HG03571 (cell line): ENCODE measurements at regions not wholly inside any gene's neighbourhood (a gene's known extent, or its start where the extent isn't known, plus 50 kb on each side); places are given as distances from the start of the nearest gene placed in this dataset.

Source experiments
- ATAC-seq: cut with Tn5 transposase; IDR thresholded peaks from one replicate; pipeline ENCODE4 v1.9.1; 2021; ENCODE audit not compliant: unreplicated experiment

DNA sequence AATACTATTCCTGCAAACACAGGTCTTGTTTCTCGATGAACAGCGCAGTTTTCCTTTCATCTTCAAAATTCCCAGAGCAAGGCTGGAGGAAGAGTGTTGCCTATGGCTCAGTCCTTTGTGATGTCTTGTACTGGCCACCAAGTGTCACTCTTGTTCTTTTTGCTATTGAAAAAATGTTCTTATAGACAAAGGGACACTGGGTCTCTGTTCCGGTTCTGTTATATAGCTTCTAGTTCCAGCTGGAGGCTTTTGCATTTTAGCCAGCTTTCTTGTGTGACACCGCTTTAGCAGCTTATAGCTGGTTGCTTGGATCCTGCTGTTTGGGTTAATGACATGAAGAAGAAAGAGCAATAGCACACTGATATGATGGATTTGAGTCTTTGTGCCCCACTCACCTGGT is 343.7 kb upstream of the KCNN2 start:
- no peak for ATAC-seq

DNA sequence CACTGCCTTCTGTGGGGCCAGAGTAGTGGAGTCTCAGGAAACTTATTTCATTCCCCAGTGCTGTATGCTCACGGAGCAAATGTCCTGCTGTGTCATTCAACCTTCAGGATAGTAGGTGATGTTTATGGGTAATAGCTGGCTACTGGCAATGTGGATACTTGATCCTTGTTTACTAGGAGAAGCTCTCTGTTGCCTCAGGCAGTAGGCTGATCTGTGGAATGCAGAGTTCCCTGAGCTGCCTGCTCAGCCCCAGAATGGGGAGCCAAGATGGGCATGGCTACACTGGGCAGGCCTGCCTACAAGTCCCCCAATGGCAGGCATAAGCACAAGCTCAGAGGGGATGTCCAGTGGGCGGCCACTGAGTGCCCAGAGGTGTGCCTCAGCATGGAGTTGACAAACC is 323.1 kb upstream of the KCNN2 start:
- no peak for ATAC-seq

DNA sequence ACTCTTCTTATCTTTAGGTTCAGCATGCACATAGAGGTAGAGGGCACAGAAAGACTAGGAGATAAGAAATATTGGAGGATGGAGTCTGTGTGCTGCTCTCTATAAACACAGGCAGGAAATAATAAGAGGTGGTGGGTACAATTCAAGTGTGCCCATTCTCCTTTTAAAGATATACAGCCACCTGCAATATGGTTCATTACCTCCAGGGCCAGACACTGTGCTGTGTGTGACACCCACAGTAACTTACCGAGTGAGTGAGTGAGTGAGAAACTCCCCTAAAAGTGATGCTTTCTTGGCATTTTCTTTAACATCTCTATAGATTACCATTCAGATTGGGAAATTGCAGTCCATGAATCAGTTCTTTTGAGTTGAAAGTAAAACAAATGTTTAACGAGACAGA is 311.8 kb upstream of the KCNN2 start:
- ATAC-seq: no peak

DNA sequence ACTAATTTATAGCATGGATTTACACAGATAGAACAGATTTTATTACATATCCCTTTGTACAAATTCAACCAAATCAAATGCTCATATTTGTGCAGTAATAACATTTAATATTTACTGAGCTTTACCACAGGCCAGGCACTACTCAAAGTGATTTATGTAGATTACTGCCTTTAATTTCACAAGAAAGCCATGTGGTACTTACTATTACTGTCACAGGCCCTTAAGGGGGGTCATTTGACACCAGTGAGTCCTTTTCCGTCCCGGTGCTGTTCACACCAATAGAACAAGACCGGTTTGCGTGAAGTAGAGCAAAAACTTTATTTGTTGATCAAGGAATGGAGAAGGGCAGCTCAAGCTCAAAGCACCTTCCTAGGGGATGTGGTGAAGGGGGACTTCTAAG is 308.5 kb upstream of the KCNN2 start:
- ATAC-seq: no peak

DNA sequence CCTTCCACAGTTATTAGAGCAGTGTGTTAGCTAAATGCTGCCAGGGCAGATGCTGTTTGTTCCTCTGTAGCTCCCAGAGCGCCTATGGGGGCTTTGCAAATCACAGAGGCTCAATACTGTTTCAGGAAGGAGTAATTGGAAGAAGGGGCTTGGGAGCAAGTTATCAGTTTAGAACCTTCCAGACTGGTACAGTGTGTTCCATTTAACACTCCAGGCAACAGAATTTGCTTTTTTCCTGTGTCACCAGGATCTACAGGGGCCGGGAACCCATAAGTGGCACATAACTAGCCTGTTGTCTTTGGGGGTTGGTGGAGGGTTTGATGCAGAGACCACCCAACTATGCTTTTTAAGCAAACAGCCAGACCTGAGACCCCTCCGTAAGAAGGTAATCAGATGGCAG is 307.3 kb upstream of the KCNN2 start:
- no peak for ATAC-seq

DNA sequence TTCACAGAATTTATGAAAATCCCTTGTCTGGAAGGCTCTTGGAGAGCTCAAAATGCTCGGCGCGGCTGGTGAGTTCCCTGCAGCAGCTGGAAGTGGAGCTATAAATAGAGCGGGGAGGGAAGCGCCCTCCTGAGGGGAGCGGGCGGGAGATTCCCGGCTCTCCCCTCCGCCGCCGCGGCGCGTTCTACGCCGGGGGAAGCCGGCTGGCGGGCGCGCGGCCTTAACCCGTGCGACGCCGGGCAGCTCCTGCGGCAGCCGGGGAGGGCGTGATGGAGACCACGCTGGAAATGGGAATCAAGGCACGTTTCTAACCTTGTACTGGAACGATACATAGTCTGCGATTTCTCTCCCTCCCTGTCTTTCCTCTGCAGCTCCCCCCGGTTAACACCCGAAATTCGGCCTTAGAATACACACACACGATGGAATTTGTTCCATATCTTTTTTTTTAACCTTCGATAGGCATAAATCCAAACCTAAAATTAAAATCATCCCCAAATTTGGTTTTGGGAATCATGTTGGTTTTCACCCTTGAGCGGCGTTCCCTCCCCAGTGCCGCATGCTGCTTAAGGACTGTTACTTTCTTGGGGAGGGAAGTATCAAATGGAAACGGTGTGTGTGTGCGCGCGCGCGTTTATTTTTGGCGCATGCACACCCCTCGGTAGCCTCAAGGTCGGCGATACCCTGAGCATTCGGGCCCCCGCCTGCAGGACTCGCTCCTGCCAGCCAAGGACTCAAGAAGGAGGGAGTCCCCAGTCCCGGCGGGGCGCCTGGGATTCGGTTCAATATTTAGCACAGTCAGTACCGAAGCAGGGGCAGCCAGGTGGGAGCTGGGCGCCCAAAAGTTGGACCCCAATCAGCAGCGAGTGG is 306.3 kb upstream of the KCNN2 start:
- ATAC-seq: no peak

DNA sequence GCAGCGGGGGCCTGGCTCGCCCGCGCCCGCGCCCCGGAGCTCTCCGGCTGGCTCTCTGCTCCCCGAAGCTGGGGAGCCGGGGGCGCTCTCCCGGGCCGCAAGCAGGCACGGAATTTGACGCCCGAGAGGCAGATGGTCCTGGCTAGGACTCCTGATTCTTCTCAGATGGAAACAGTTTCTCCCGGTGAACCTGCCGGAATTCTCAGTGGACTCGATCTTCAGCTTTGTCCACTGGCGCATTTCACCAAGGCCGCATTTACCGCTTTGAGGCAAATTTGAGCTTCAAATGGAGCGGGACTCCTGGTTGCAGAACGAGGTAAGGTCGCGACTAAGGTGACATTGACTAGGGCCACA is 305.7 kb upstream of the KCNN2 start:
- ATAC-seq: no peak

DNA sequence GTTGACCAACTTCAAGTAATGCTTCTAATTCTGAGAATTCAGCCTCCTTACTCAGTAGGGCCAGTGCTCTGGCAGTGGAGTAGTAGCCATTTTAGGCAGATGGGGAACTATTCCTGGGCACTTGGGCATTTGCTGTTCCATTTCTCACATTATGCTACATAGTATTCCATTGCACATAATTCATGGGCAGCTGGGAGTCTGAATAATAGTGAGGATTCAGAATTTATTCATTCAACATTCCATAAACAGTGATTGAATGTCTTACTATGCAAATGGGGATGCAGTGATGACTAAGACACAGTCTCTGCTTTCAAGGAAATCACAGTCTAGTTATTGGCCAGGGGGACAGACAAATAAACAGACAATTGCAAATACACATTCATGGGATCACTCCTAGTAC is 301.0 kb upstream of the KCNN2 start:
- no peak for ATAC-seq

DNA sequence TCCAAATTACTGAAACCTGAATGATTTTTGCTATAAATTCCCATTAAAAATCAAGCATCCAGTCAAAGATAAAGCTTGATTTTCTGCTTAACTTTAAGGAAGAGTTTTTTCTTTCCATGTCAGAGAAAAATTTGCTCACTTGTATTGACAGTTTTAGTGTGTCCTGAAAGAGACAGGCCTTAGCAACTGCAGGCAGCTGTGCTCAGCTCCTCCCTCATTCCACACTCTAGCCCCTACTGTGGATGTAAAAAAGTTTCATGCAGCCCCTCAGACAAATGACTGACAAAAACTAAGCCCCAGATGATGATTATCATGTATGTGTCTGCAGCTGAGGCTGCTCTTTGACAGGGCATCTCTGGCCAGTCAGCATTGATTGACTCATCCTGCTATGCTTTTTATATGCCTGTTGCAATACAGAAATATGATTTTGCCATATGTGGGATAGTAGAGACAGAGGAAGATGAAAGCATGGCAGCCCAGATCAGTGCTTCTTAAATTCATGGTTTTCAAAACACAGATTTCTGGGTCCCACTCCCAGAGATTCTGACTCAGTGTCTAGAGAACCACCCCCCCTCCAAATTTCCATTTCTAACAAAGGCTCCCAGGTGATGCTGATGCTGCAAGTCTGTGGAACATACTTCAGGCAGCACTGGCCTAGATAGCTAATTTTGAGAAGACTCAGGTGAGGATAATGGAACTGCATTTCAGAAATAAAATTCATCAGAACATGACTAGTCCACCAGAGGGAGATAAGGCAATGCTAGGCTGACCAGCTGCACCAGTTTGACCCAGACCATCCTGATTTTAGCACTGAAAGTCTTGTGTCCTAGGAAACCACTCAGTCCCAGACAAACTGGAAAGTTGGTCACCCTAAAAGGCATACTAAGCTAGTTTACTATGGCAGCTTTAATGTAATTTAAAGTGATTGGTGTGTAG is 298.7 kb upstream of the KCNN2 start:
- ATAC-seq: no peak

DNA sequence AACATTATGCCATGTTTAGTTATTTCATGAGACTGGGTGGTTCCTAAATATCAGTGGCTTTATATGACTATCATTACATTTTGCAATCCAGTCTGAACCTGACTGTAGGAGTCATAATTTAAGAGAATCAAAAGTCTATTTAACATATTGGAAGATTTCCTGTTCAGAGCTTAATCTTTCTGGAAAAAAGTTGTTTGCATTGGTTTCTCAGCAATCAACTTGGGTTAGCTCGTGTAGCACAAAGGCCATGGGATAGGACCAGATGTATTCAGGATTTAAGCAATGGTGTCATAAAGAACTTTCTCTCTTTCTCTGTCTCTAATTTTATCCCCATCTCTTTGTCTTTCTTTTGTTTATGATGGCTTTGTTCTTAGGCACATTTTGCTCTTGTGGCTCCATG is 296.0 kb upstream of the KCNN2 start:
- no peak for ATAC-seq

DNA sequence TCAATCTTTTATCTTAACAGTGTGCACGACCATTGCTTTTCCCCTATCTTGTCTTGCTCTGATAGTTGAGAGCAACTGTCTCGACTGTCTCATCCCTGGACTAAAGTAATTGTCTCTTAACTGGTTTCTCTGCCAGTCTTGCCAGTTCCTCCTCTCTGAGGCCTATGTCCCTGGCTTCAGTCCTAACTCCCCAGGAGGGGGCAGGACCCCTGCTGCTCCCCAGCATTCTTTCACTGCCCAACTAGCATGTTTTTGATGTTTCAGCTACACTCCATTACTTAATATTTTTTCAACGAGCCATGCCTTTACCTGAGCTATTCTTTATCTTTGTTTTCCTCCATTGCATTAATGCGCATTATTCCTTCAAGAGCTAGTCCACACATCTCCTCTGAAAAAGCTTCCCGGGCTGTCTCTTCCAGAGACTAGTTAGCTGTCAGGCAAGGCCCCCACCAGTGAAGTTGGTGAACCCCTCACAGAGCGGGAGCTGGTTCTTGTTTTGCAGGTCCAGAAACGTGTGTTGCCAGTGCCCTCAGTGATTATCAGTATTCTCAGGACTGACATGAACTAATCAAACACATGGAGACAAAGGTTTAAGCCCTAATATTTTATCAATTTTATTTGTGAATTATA is 291.7 kb upstream of the KCNN2 start:
- no peak for ATAC-seq

DNA sequence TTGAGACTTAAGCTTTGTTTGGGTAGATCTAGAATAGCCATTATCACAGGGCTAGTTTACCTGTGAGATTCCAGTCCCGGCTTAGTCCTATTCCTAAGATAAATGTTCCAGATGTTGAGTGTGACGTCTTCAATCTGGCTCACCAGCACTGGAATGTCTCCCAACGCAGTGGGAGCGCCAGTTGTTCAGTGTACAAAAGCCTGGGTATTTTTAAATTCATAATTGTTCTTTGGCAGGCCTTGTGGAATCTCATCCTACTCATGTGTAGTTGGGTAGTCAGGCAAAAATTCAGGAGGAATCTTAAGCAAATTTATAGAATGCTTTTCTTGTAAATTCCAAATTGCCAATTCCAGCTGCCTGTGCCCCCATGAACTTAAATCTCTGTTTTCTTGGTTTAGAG is 272.6 kb upstream of the KCNN2 start:
- ATAC-seq: no peak

DNA sequence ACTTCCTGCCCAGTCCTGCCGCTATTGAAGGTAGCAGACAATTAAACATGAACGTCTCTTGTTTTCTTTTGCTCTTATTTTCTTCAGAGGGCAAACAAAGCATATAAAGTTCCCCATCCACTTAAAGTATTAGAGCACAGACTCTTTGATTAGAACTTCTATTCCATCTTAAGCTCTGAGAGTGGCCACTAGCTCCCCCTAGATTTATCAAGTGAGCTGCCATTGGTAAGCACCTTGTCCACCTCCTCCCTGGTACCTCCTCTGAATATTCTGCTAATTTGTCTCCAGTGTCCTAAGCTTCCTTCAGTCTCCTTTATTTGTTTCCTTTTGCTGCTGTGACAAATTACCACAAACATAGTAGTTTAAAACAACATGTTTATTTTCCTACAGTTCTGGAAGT is 264.3 kb upstream of the KCNN2 start:
- no peak for ATAC-seq

DNA sequence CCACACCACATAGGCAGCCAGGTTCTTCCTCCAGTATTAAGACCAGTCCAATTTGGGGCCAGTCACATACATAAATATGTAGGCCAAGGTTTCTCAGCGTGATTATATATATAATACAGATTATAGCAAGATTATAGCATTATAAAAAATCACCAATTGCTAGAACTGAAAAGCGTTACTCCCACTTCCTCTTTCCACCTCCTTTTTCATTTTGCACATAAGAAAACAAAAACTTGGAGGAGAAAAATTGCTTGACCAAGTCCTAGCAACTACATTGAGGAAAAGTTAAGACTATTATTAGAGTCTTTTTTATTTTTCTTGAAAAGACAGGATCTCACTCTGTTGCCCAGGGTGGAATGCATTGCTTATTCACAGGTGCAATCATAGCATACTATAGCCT is 262.7 kb upstream of the KCNN2 start:
- no peak for ATAC-seq

DNA sequence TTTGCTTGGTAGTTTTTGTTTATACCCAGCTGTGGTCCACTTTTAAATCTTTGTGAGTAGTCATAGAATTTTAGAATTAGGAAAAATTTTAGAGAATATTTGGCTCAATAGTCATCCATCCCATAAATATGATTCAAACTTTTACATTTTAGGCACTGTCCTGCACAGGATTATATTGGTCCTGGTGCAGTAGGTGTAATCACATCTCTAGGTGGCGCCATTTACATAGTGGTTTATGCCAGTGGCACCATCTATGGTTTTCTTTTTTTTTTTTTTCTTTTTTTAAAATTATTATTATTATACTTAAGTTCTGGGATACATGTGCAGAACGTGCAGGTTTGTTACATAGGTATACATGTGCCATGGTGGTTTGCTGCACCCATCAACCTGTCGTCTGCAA is 260.7 kb upstream of the KCNN2 start:
- no peak for ATAC-seq

DNA sequence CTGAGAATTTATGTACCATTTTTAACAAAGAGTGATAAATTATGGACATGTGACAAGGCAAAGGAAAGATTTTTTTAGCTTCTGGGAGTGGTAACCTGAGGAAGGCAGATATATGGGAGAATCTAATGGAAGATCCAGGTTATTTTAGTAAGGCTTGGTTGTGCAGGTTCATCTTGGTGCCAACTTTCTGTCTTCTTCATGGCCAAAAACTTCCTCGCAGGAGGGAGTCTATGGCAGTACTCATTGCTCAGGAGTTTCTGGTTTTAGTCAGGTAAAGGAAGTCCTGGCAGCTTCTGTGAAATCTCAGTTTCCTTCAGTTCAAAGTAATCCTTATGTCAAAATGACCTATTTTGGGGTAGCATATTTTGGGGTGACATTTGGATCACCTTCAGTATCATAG is 248.3 kb upstream of the KCNN2 start:
- no peak for ATAC-seq

DNA sequence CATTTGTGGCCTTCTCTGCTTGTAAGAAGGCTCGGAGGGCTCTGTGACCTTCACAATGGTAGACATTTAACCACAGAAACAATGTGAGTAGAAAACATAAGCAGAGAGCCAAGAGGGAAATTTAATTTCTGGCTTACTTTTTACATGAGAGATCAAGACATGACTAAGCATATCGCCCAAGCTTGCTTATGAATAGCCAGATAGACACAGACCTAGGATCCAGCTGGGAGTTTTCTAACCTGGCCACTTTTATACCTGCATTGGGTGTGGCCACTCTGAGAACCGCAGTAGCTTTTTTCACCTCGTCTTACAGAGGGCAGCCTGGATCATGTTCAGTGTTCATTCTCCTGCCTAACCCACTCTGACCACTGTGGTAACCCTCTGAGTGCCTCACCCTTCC is 244.9 kb upstream of the KCNN2 start:
- no peak for ATAC-seq

DNA sequence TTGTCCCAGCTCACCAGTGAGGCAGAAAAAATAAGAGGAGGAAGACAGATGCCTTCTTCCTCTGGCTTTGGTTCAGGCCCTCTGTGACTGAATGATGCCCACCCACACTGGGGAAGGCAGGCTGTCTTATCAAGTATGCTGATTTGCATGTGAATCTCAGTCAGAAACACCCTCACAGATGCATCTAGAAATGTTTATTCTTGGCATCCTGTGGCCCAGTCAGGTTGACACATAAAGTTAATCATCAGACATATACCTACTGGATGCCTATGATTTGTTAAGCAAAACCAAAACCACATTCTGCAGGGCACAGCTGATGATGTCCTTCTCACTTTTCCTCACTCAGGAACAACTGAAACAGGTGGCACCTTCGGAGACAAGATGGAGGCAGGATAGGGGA is 243.4 kb upstream of the KCNN2 start:
- no peak for ATAC-seq

DNA sequence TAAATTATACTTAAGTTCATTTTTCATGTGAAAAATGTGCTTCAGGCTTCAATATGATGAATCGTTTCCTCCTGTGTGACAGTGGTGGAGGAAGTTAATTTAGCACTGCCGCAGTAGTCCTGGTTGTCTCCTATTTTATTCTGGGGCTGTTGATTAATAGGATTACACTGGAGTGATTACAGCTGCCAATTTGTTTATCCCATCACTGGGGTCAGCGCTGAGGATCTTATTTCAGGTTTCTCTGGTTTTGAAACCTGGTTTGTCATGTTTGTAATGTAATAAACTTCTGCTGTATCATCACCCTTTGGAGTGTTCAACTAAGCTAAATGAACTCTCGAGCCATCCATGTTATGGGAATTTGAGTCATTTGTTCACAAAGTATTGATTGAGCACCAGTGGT is 241.7 kb upstream of the KCNN2 start:
- no peak for ATAC-seq

DNA sequence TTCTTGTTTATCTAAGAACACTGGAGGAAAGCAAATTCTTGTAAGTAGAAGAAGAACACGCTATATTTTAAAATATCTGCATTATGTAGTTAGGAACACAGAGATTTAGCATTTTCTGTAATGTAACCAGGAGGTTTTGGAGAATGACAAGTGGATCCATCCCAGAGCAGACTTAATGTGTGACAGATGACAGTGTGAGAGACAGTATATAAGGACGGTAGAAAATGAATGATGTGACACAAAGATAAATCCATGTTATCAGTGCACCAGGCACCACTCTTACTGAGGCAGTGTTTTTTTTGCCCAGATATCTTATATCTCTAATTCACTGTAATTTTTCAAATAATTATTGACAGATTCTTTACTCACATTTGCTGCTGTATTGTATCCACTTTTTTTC is 239.0 kb upstream of the KCNN2 start:
- no peak for ATAC-seq

DNA sequence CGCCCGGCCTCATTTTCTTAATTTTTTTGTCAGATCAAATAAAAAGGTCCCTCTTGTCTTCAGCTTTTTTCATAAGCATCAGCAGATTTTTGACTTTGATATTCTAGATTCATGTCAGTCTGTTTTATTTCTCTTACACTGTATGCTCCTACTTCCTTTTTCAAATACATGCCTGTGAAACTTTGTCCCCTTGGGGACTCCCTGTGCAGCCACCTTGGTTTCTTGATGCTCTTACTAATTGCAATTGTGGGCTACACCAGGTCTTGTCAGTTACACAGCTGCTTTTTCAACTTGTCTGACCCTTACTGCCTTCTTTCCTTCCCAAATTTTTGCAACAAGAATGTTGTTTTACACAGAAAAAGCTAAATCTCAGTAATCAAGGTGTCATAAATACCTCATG is 238.2 kb upstream of the KCNN2 start:
- no peak for ATAC-seq

DNA sequence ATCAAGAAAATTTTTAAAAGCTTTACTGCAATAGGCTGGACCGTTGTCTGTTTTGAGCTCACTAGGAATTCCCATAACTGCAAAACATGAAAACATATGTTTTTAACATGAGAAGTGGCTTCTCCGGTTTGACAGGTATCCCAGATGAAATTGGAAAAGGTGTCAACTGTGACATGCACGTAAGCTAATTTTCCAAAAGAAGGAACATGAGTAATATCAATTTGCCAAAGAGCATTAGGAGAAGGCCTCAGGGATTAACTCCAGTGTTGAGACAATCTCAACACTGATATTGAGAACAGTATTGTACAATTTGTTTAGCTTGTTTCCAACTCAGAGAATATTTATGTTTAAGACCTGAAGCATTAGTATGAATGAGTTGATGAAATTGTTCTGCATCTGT is 215.5 kb upstream of the KCNN2 start:
- no peak for ATAC-seq
